ENCODE measurements at regions not wholly inside any gene's neighbourhood (a gene's known extent, or its start where the extent isn't known, plus 50 kb on each side); places are given as distances from the start of the nearest gene placed in this dataset.

DNA sequence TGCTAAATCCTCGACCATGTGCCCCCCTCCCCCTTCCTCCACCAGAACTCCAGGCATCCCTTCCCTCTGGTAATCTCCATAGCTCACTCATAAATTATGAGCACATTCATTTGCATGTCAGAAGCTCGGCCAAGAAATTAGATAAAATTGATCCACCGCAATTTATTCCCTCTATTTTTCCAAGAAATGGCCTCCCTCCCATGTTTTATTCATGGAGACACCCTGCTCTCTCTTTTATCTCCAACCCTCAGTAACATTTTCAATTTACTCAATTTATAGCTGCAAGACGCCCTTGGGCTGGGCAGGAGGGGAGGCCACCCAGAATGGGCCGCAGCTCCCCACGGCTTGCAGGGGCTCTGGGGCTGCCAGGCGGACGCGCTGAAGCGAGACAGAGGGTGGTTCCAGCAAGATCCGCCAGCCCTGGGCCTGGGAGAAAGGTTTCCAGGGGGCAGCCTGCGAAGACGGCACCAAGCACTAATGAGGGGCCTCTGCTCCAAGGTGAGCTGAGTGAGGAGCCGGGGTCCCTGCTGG is 54.7 kb upstream of the ZNF423 start:
- Histone ChIP-seq H3K4me3 (ENCODE audit: low read length in 3 of 3) (no peak overlapping the region), H3K27me3 (ENCODE audit: control insufficient read depth, insufficient read depth, low read length) (no peaks in the 10 kb centered on the region), H3K9ac (ENCODE audit: low read length in 3 of 3) (no peak overlapping the region), H3K27ac (ENCODE audit: low read depth in 2 of 2, low read length in 2 of 2) (no peak overlapping the region), H3K36me3 (ENCODE audit: control insufficient read depth in 2 of 3, insufficient read depth in 3 of 3, low read length in 3 of 3) (no peaks in the 10 kb centered on the region), H3K9me3 (ENCODE audit: control insufficient read depth in 2 of 3, insufficient read depth in 1 of 3, low read length in 3 of 3) (no peaks in the 10 kb centered on the region), H3K4me1 (ENCODE audit: control insufficient read depth in 2 of 3, insufficient read depth in 2 of 3, low read depth in 1 of 3, low read length in 3 of 3) (no peaks in the 10 kb centered on the region)
- intact Hi-C loops (cut with DNase I), result no loop called here
- FAIRE-seq (no peak), DNase-seq (peak in 4 of 5 donors; percentile 54 to 73 (median 62))
- TF ChIP-seq, protein P1, sequence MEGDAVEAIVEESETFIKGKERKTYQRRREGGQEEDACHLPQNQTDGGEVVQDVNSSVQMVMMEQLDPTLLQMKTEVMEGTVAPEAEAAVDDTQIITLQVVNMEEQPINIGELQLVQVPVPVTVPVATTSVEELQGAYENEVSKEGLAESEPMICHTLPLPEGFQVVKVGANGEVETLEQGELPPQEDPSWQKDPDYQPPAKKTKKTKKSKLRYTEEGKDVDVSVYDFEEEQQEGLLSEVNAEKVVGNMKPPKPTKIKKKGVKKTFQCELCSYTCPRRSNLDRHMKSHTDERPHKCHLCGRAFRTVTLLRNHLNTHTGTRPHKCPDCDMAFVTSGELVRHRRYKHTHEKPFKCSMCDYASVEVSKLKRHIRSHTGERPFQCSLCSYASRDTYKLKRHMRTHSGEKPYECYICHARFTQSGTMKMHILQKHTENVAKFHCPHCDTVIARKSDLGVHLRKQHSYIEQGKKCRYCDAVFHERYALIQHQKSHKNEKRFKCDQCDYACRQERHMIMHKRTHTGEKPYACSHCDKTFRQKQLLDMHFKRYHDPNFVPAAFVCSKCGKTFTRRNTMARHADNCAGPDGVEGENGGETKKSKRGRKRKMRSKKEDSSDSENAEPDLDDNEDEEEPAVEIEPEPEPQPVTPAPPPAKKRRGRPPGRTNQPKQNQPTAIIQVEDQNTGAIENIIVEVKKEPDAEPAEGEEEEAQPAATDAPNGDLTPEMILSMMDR (IDR thresholded peaks at IDR 0.05; ENCODE audit: borderline replicate concordance, extremely low read depth, insufficient read depth), result no peak

DNA sequence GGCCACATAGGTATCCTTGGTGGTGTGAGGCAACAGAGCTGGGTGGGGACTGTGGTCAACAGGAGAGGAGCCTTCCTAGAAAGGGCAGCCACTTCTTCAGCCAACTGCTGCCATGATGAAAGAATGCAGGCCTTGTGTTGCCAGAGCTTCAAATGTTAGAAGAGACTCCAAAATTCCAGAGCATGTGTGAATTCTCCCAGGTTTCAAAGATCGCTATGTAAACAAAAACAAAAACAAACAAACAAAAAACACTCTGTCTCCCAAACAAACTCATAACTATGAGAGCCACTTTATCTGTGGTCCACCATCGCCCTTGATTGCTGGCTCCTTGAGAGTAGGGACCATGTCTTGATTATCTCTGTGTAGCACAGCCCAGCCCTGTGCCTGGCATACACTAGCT is 55.5 kb upstream of the ZNF423 start:
- intact Hi-C loops (cut with DNase I), result no loop called here

DNA sequence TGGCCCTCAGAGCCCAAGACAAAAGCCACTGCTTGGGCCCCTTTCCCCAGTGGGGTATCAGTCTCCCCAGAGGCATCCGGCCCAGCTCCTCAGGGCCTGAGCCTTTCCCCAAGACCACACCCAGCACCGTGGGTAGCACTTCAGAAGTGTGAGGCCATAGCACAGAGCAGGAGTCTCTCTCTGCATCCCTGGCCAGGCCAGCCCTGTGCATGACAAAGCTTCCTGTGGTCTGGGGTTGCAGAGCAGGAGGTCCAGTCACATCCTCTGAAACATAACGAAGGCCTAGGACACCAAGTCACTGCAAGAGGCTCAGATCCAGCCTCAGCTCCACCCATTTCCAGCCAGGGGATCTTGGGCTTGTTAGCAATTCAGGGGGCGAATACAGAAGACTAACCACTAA is 56.8 kb upstream of the ZNF423 start:
- Histone ChIP-seq H3K27ac (ENCODE audit: low read depth in 2 of 2, low read length in 2 of 2) (no peak overlapping the region), H3K9me3 (ENCODE audit: control insufficient read depth in 2 of 3, insufficient read depth in 1 of 3, low read length in 3 of 3) (no peaks in the 10 kb centered on the region), H3K4me3 (ENCODE audit: low read length in 3 of 3) (no peak overlapping the region), H3K9ac (ENCODE audit: low read length in 3 of 3) (no peak overlapping the region), H3K36me3 (ENCODE audit: control insufficient read depth in 2 of 3, insufficient read depth in 3 of 3, low read length in 3 of 3) (no peaks in the 10 kb centered on the region), H3K4me1 (ENCODE audit: control insufficient read depth in 2 of 3, insufficient read depth in 2 of 3, low read depth in 1 of 3, low read length in 3 of 3) (no peaks in the 10 kb centered on the region), H3K27me3 (ENCODE audit: control insufficient read depth, insufficient read depth, low read length) (no peaks in the 10 kb centered on the region)
- TF ChIP-seq, protein P1 (IDR thresholded peaks at IDR 0.05; ENCODE audit: borderline replicate concordance, extremely low read depth, insufficient read depth), result no peak
- intact Hi-C loops (cut with DNase I), result no loop called here
- DNase-seq (no peak), FAIRE-seq (no peak)

More for the DNA sequence above, 55.5 kb upstream of the ZNF423 start:
- no peaks in the 10 kb centered on the region for H3K27me3 ChIP-seq (ENCODE audit: control insufficient read depth, insufficient read depth, low read length)
- H3K4me3 ChIP-seq (ENCODE audit: low read length in 3 of 3), result no peak overlapping the region
- H3K4me1 ChIP-seq (ENCODE audit: control insufficient read depth in 2 of 3, insufficient read depth in 2 of 3, low read depth in 1 of 3, low read length in 3 of 3), result no peaks in the 10 kb centered on the region
- DNase-seq (no peak), FAIRE-seq (no peak)
- H3K9me3 ChIP-seq (ENCODE audit: control insufficient read depth in 2 of 3, insufficient read depth in 1 of 3, low read length in 3 of 3), result no peaks in the 10 kb centered on the region
- H3K27ac ChIP-seq (ENCODE audit: low read depth in 2 of 2, low read length in 2 of 2), result no peak overlapping the region
- TF ChIP-seq, protein P1 (IDR thresholded peaks at IDR 0.05; ENCODE audit: borderline replicate concordance, extremely low read depth, insufficient read depth), result no peak
- no peak overlapping the region for H3K9ac ChIP-seq (ENCODE audit: low read length in 3 of 3)
- no peaks in the 10 kb centered on the region for H3K36me3 ChIP-seq (ENCODE audit: control insufficient read depth in 2 of 3, insufficient read depth in 3 of 3, low read length in 3 of 3)

DNA sequence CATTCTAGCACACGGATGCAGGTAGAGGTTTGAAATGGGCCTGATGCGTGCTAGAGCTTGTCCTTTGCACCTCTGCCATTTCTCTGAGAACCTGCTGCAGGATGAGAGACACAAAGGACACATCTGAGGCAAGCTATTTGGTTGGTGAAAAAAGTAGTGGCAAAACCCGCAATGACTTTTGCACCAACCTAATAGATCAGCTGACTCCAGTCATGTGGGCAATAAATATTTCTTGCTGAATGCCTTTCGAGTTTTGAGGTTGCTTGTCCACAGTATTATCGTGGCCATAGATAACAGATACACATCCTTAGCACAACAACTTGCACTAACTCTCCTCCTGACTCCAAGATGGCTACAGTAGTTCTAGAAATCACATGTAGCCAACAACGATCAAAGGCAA is 57.8 kb upstream of the ZNF423 start:
- no peak for DNase-seq
- Histone ChIP-seq H3K27ac (ENCODE audit: low read depth in 2 of 2, low read length in 2 of 2) (no peak overlapping the region), H3K9me3 (ENCODE audit: control insufficient read depth in 2 of 3, insufficient read depth in 1 of 3, low read length in 3 of 3) (no peaks in the 10 kb centered on the region), H3K4me1 (ENCODE audit: control insufficient read depth in 2 of 3, insufficient read depth in 2 of 3, low read depth in 1 of 3, low read length in 3 of 3) (no peaks in the 10 kb centered on the region), H3K36me3 (ENCODE audit: control insufficient read depth in 2 of 3, insufficient read depth in 3 of 3, low read length in 3 of 3) (no peaks in the 10 kb centered on the region), H3K27me3 (ENCODE audit: control insufficient read depth, insufficient read depth, low read length) (no peaks in the 10 kb centered on the region), H3K9ac (ENCODE audit: low read length in 3 of 3) (no peak overlapping the region), H3K4me3 (ENCODE audit: low read length in 3 of 3) (no peak overlapping the region)
- intact Hi-C loops (cut with DNase I), result no loop called here
- TF ChIP-seq, protein P1 (IDR thresholded peaks at IDR 0.05; ENCODE audit: borderline replicate concordance, extremely low read depth, insufficient read depth), result no peak
- FAIRE-seq, result no peak

All from kidney (tissue), 13 donors.